Nephron progenitor cell (in vitro differentiated cells): ENCODE measurements at regions not wholly inside any gene's neighbourhood (a gene's known extent, or its start where the extent isn't known, plus 50 kb on each side); places are given as distances from the start of the nearest gene placed in this dataset.
"Not testable (repeated sequence)": the region's sequence is repeated elsewhere in the genome, so short reads cannot be mapped to it uniquely, and the experiment has no call there.

ENCODE experiments used
- DNase-seq: peaks from one replicate; pipeline ENCODE4 v3.0.0; 2021
- H3K27ac Mint-ChIP-seq: 2 replicates; pipeline ENCODE4 v1.8.0; 2021; ENCODE audit warnings: mild to moderate bottlenecking, moderate library complexity, mixed read lengths
- H3K27me3 Mint-ChIP-seq: 2 replicates; pipeline ENCODE4 v1.8.0; 2021; ENCODE audit warnings: mild to moderate bottlenecking, low read depth, mixed read lengths; ENCODE audit not compliant: poor library complexity
- H3K36me3 Mint-ChIP-seq: 2 replicates; pipeline ENCODE4 v1.8.0; 2021; ENCODE audit warnings: low read depth, mixed read lengths
- H3K4me1 Mint-ChIP-seq: 2 replicates; pipeline ENCODE4 v1.8.0; 2021; ENCODE audit warnings: mixed read lengths
- H3K4me3 Mint-ChIP-seq: 2 replicates; pipeline ENCODE4 v1.8.0; 2021; ENCODE audit warnings: mild to moderate bottlenecking, moderate library complexity, mixed read lengths
- H3K9me3 Mint-ChIP-seq: 2 replicates; pipeline ENCODE4 v1.8.0; 2021; ENCODE audit warnings: mild to moderate bottlenecking, moderate library complexity, mixed read lengths
- CTCF ChIP-seq: fragments of 200-600 bp; sonication (generic); IDR thresholded peaks from 2 replicates; pipeline ENCODE4 v1.5.0; 2021; ENCODE audit warnings: antibody characterized with exemption

GRCh38 chr2:186170693-186171092, 315.4 kb upstream of the ZC3H15 start:
- no peak for DNase-seq
- Mint-ChIP-seq H3K27me3 (no peaks in the 10 kb centered on the region), H3K36me3 (no peaks in the 10 kb centered on the region), H3K4me3 (no peak overlapping the region), H3K27ac (no peak overlapping the region), H3K4me1 (no peaks in the 10 kb centered on the region), H3K9me3 (no peaks in the 10 kb centered on the region)
- TF ChIP-seq CTCF = no peak

GRCh38 chr2:186181625-186182024, 304.4 kb upstream of the ZC3H15 start:
- H3K27ac Mint-ChIP-seq = no peak overlapping the region
- no peak overlapping the region for H3K4me3 Mint-ChIP-seq
- peaks cover under 1% of the 10 kb centered on the region for H3K9me3 Mint-ChIP-seq
- no peak for DNase-seq
- H3K36me3 Mint-ChIP-seq = no peaks in the 10 kb centered on the region
- H3K27me3 Mint-ChIP-seq = peaks cover under 1% of the 10 kb centered on the region
- H3K4me1 Mint-ChIP-seq = no peaks in the 10 kb centered on the region
- TF ChIP-seq CTCF = no peak

- not testable (repeated sequence) for H3K4me1 Mint-ChIP-seq, H3K27me3 Mint-ChIP-seq, H3K36me3 Mint-ChIP-seq, H3K27ac Mint-ChIP-seq, H3K4me3 Mint-ChIP-seq, DNase-seq, H3K9me3 Mint-ChIP-seq
Measured at GRCh38 chr2:186182366-186182765, 303.7 kb upstream of the ZC3H15 start.

- no peaks in the 10 kb centered on the region for H3K4me1 Mint-ChIP-seq
- DNase-seq = no peak
- H3K36me3 Mint-ChIP-seq = no peaks in the 10 kb centered on the region
- TF ChIP-seq CTCF = no peak
- peaks cover 4% of the 10 kb centered on the region for H3K9me3 Mint-ChIP-seq
- H3K4me3 Mint-ChIP-seq = no peak overlapping the region
- H3K27ac Mint-ChIP-seq = no peak overlapping the region
- H3K27me3 Mint-ChIP-seq = peaks cover 3% of the 10 kb centered on the region
Measured at GRCh38 chr2:186183406-186183805, 302.7 kb upstream of the ZC3H15 start.

GRCh38 chr2:186187854-186188253, 298.2 kb upstream of the ZC3H15 start:
- H3K36me3 Mint-ChIP-seq = no peaks in the 10 kb centered on the region
- no peaks in the 10 kb centered on the region for H3K4me1 Mint-ChIP-seq
- TF ChIP-seq CTCF = no peak
- no peak overlapping the region for H3K27ac Mint-ChIP-seq
- peaks cover 3% of the 10 kb centered on the region for H3K27me3 Mint-ChIP-seq
- no peak overlapping the region for H3K4me3 Mint-ChIP-seq
- DNase-seq = no peak
- H3K9me3 Mint-ChIP-seq = peaks cover 4% of the 10 kb centered on the region

GRCh38 chr2:186189816-186190215, 296.2 kb upstream of the ZC3H15 start:
- H3K4me1 Mint-ChIP-seq = no peaks in the 10 kb centered on the region
- H3K4me3 Mint-ChIP-seq = no peak overlapping the region

More at GRCh38 chr2:186189816-186190215, 296.2 kb upstream of the ZC3H15 start:
- no peak for TF ChIP-seq CTCF
- Mint-ChIP-seq H3K27ac (no peak overlapping the region), H3K36me3 (no peaks in the 10 kb centered on the region), H3K27me3 (peaks cover 3% of the 10 kb centered on the region), H3K9me3 (peaks cover 4% of the 10 kb centered on the region)
- no peak for DNase-seq
